ENCODE measurements at regions not wholly inside any gene's neighbourhood (a gene's known extent, or its start where the extent isn't known, plus 50 kb on each side); places are given as distances from the start of the nearest gene placed in this dataset.

- H3K27me3 Mint-ChIP-seq (ENCODE audit: low read depth), result no peaks in the 10 kb centered on the region
- ATAC-seq (replicated peaks in 1 of 2) (no peak), DNase-seq (no peak)
- peak overlapping the region in 1 of 2 donors; percentile 29 for H3K4me3 Mint-ChIP-seq
- no peaks in the 10 kb centered on the region for H3K9me3 Mint-ChIP-seq
- no peak overlapping the region for H3K27ac Mint-ChIP-seq
- H3K4me1 Mint-ChIP-seq (ENCODE audit: low read depth), result peaks cover 39% of the 10 kb centered on the region
- no peaks in the 10 kb centered on the region for H3K36me3 Mint-ChIP-seq (ENCODE audit: insufficient read depth in 2 of 2)
These were observed 53.7 kb upstream of the NFKB1 start for GRCh38 chr4:102447413-102447812.

GRCh38 chr4:102449751-102450352 is 51.3 kb upstream of the NFKB1 start:
- H3K9me3 Mint-ChIP-seq, result no peaks in the 10 kb centered on the region
- no peak overlapping the region for H3K27ac Mint-ChIP-seq
- DNase-seq (peak; percentile 52 to 56), ATAC-seq (replicated peaks in 1 of 2) (peak; percentile 71 to 79)
- H3K36me3 Mint-ChIP-seq (ENCODE audit: insufficient read depth in 2 of 2), result no peaks in the 10 kb centered on the region
- peaks cover 61% of the 10 kb centered on the region for H3K4me1 Mint-ChIP-seq (ENCODE audit: low read depth)
- no peak overlapping the region for H3K4me3 Mint-ChIP-seq
- no peaks in the 10 kb centered on the region for H3K27me3 Mint-ChIP-seq (ENCODE audit: low read depth)

- ATAC-seq (replicated peaks in 1 of 2) (peak in 1 of 2 donors; percentile 16), DNase-seq (no peak)
- Mint-ChIP-seq H3K4me1 (ENCODE audit: low read depth) (peaks cover 60% of the 10 kb centered on the region), H3K4me3 (no peak overlapping the region), H3K27me3 (ENCODE audit: low read depth) (no peaks in the 10 kb centered on the region), H3K27ac (no peak overlapping the region), H3K9me3 (no peaks in the 10 kb centered on the region), H3K36me3 (ENCODE audit: insufficient read depth in 2 of 2) (no peaks in the 10 kb centered on the region)
These were observed 49.9 kb upstream of the NFKB1 start for GRCh38 chr4:102451266-102451665.

Measured in activated T-cell treated with anti-CD3 and anti-CD28 coated beads, Interleukin-2, amount 50 U/mL, for 72 hours (primary cell).